ENCODE measurements at regions not wholly inside any gene's neighbourhood (a gene's known extent, or its start where the extent isn't known, plus 50 kb on each side); places are given as distances from the start of the nearest gene placed in this dataset.

DNA sequence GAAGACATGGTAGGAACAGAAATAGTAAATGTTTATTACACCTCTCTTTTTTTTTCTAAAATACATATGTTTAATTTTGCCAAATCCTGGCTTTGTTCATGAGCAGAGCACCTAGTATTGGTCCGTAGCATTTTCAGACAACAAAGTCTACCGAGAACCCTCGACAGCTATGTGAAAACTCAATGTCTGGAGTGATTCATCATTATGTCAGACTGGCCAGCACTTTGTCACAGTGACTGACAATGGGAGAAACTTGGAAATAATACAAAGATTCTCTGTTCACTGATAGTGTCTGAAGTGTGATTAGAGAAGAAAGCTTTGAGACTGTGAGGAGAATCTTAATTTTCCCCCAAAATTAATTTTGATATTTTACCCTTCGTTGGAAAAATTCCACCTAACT lies 143.0 kb downstream of the HNMT start:
- TF ChIP-seq, protein P1, sequence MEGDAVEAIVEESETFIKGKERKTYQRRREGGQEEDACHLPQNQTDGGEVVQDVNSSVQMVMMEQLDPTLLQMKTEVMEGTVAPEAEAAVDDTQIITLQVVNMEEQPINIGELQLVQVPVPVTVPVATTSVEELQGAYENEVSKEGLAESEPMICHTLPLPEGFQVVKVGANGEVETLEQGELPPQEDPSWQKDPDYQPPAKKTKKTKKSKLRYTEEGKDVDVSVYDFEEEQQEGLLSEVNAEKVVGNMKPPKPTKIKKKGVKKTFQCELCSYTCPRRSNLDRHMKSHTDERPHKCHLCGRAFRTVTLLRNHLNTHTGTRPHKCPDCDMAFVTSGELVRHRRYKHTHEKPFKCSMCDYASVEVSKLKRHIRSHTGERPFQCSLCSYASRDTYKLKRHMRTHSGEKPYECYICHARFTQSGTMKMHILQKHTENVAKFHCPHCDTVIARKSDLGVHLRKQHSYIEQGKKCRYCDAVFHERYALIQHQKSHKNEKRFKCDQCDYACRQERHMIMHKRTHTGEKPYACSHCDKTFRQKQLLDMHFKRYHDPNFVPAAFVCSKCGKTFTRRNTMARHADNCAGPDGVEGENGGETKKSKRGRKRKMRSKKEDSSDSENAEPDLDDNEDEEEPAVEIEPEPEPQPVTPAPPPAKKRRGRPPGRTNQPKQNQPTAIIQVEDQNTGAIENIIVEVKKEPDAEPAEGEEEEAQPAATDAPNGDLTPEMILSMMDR (IDR thresholded peaks at IDR 0.05), result no peak
- no peak for TF ChIP-seq POLR2A (IDR thresholded peaks at IDR 0.05)

Measured in uterus (tissue), 2 donors.